PC-3 (cell line): ENCODE measurements at regions not wholly inside any gene's neighbourhood (a gene's known extent, or its start where the extent isn't known, plus 50 kb on each side); places are given as distances from the start of the nearest gene placed in this dataset.

Experiments used
- ATAC-seq: fragments of 200-7000 bp; cut with Tn5 transposase; 2 replicates; pipeline ENCODE4 v1.9.1; 2020; ENCODE audit warnings: mild to moderate bottlenecking, moderate library complexity
- BruUV-seq: library from RNA; stranded (reverse); fragments of 400-500 nt; replicated peaks from 2 replicates; lab custom pipeline; 2021; lab: Mats Ljungman, UMichigan
- CTCF ChIA-PET: fragments of 300-600 bp; sonication (Branson Sonifier 250); formaldehyde crosslinking; loops from one replicate; lab custom pipeline; 2022; ENCODE audit warnings: antibody characterized with exemption; lab: Charles Lee
- POLR2A ChIA-PET: fragments of 300-600 bp; sonication (Branson Sonifier 250); formaldehyde crosslinking; loops from one replicate; lab custom pipeline; 2022; ENCODE audit warnings: antibody characterized with exemption; ENCODE audit not compliant: unreplicated experiment; lab: Charles Lee
- DNase-seq: peaks from one replicate; pipeline ENCODE4 v3.0.0-alpha.2; 2015
- H2AFZ ChIP-seq: fragments of 300-600 bp; sonication (generic); 2 replicates; pipeline ENCODE4 v1.6.0; 2016; ENCODE audit warnings: antibody characterized with exemption, low read length
- H3F3A ChIP-seq: fragments of 300-600 bp; sonication (generic); one replicate; pipeline ENCODE4 v1.6.0; 2017; ENCODE audit warnings: antibody characterized with exemption, low read length, control low read depth, mild to moderate bottlenecking; ENCODE audit not compliant: unreplicated experiment
- H3K27ac ChIP-seq: fragments of 300-600 bp; sonication (generic); 2 replicates; pipeline ENCODE4 v1.5.1; 2016; ENCODE audit warnings: mild to moderate bottlenecking, low read length
- H3K27me3 ChIP-seq: fragments of 300-600 bp; sonication (generic); 2 replicates; pipeline ENCODE4 v1.6.1; 2016; ENCODE audit warnings: low read length, mixed read lengths
- H3K36me3 ChIP-seq: fragments of 300-600 bp; sonication (generic); 2 replicates; pipeline ENCODE4 v1.6.1; 2016; ENCODE audit warnings: low read depth, mixed run types, low read length, mixed read lengths
- H3K4me1 ChIP-seq: fragments of 300-600 bp; sonication (generic); 2 replicates; pipeline ENCODE4 v1.5.1; 2016; ENCODE audit warnings: low read length; ENCODE audit not compliant: insufficient read depth
- H3K4me2 ChIP-seq: fragments of 300-600 bp; sonication (generic); 2 replicates; pipeline ENCODE4 v1.6.0; 2016; ENCODE audit warnings: low read length
- H3K4me3 ChIP-seq: fragments of 300-600 bp; sonication (generic); 2 replicates; pipeline ENCODE4 v1.5.1; 2016; ENCODE audit warnings: mild to moderate bottlenecking, low read length, mixed read lengths
- H3K79me2 ChIP-seq: fragments of 300-600 bp; sonication (generic); 2 replicates; pipeline ENCODE4 v1.6.1; 2017; ENCODE audit warnings: low read length, mixed read lengths
- H3K9ac ChIP-seq: fragments of 300-600 bp; sonication (generic); 2 replicates; pipeline ENCODE4 v1.6.0; 2016; ENCODE audit warnings: mild to moderate bottlenecking, low read length
- H3K9me2 ChIP-seq: fragments of 300-600 bp; sonication (generic); replicated peaks from 2 replicates; pipeline ENCODE4 v1.6.1; 2016; ENCODE audit warnings: mixed run types, low read length, mixed read lengths
- H3K9me3 ChIP-seq: fragments of 300-600 bp; sonication (generic); 2 replicates; pipeline ENCODE4 v1.6.1; 2016; ENCODE audit warnings: low read length, mixed read lengths
- H4K20me1 ChIP-seq: fragments of 300-600 bp; sonication (generic); 2 replicates; pipeline ENCODE4 v1.6.1; 2016; ENCODE audit warnings: low read length, mixed read lengths
- CTCF ChIP-seq: fragments of 300-600 bp; sonication (generic); conservative IDR thresholded peaks from 2 replicates; pipeline ENCODE4 v1.5.1; 2017; ENCODE audit warnings: antibody characterized with exemption, low read depth, mild to moderate bottlenecking, low read length
- EZH2 ChIP-seq: fragments of 300-600 bp; sonication (generic); IDR thresholded peaks from one replicate; pipeline ENCODE4 v1.6.1; 2017; ENCODE audit warnings: antibody characterized with exemption, mild to moderate bottlenecking, low read length; ENCODE audit not compliant: unreplicated experiment
- EZH2phosphoT487 ChIP-seq: fragments of 300-600 bp; sonication (generic); IDR thresholded peaks from 2 replicates; pipeline ENCODE4 v1.6.1; 2018; ENCODE audit warnings: mild to moderate bottlenecking, antibody characterized with exemption, low read length, borderline replicate concordance
- intact Hi-C: fragments of 100-400 bp; cut with micrococcal nuclease; formaldehyde crosslinking; loops from 2 replicates; pipeline ENCODE4 v1.9.0; 2023

- H3K27me3 ChIP-seq, result no peaks in the 10 kb centered on the region
- no peaks in the 10 kb centered on the region for H3K4me1 ChIP-seq
- DNase-seq (no peak), ATAC-seq (no peak)
- H3K4me3 ChIP-seq, result no peak overlapping the region
- ChIA-PET CTCF (no interaction called here), POLR2A (no interaction called here)
- no peak overlapping the region for H3K4me2 ChIP-seq
- H3K9me2 ChIP-seq, result no peaks in the 10 kb centered on the region
- H2AFZ ChIP-seq, result no peak overlapping the region
- intact Hi-C loops, result no loop called here
- no TSS peak for BruUV-seq
- no peaks in the 10 kb centered on the region for H4K20me1 ChIP-seq
- TF ChIP-seq EZH2 (no peak), EZH2phosphoT487 (no peak), CTCF (no peak)
- no peaks in the 10 kb centered on the region for H3F3A ChIP-seq
- no peaks in the 10 kb centered on the region for H3K79me2 ChIP-seq
- H3K9ac ChIP-seq, result no peak overlapping the region
- no peak overlapping the region for H3K27ac ChIP-seq
- H3K36me3 ChIP-seq, result no peaks in the 10 kb centered on the region
- H3K9me3 ChIP-seq, result no peaks in the 10 kb centered on the region
Observed at GRCh38 chr5:61686491-61687257, 354.6 kb downstream of the ZSWIM6 start.

- Histone ChIP-seq H3K4me2 (no peak overlapping the region), H3K36me3 (no peaks in the 10 kb centered on the region), H3K4me3 (no peak overlapping the region), H3K9me3 (no peaks in the 10 kb centered on the region), H3K9ac (no peak overlapping the region), H2AFZ (no peak overlapping the region), H3K27me3 (no peaks in the 10 kb centered on the region), H3K4me1 (no peaks in the 10 kb centered on the region), H3K79me2 (no peaks in the 10 kb centered on the region), H3K27ac (no peak overlapping the region), H3F3A (no peaks in the 10 kb centered on the region), H3K9me2 (no peaks in the 10 kb centered on the region), H4K20me1 (no peaks in the 10 kb centered on the region)
- no TSS peak for BruUV-seq
- TF ChIP-seq CTCF (no peak), EZH2 (no peak), EZH2phosphoT487 (no peak)
- ChIA-PET CTCF (interaction anchor here (0.6 kb wide), 1 partner anchor 21 kb away, joined by 3 read pairs; no protein-coding TSS in a partner anchor), POLR2A (no interaction called here)
- DNase-seq (no peak), ATAC-seq (no peak)
- intact Hi-C loops, result no loop called here
Observed at GRCh38 chr5:61687371-61687770, 355.3 kb downstream of the ZSWIM6 start.

- Histone ChIP-seq H3K27ac (no peak overlapping the region), H3K9me2 (no peaks in the 10 kb centered on the region), H3K4me2 (no peak overlapping the region), H3K27me3 (no peaks in the 10 kb centered on the region), H3F3A (no peaks in the 10 kb centered on the region), H3K79me2 (no peaks in the 10 kb centered on the region), H2AFZ (no peak overlapping the region), H3K4me1 (no peaks in the 10 kb centered on the region), H4K20me1 (no peaks in the 10 kb centered on the region), H3K4me3 (no peak overlapping the region), H3K9me3 (no peaks in the 10 kb centered on the region), H3K36me3 (no peaks in the 10 kb centered on the region), H3K9ac (no peak overlapping the region)
- intact Hi-C loops, result no loop called here
- BruUV-seq, result no TSS peak
- no peak for DNase-seq
- CTCF ChIA-PET, result no interaction called here
- ATAC-seq, result no peak
- TF ChIP-seq EZH2phosphoT487, result no peak
- TF ChIP-seq EZH2, result no peak
- no peak for TF ChIP-seq CTCF
- POLR2A ChIA-PET, result no interaction called here
Observed at GRCh38 chr5:61689153-61689846, 357.2 kb downstream of the ZSWIM6 start.
